Uterus (tissue), 3 donors: ENCODE measurements at regions not wholly inside any gene's neighbourhood (a gene's known extent, or its start where the extent isn't known, plus 50 kb on each side); places are given as distances from the start of the nearest gene placed in this dataset.

Experiments used
- DNase-seq, 2 donors: peaks; one replicate each; pipeline ENCODE4 v3.0.0-alpha.2; 2019 to 2020
- H3K27ac ChIP-seq, 2 donors: fragments of 200-600 bp; sonication (generic); 1 replicate in 1 of 2; 2 replicates in 1 of 2; pipeline ENCODE4 v1.5.1; 2016 to 2018
- H3K27me3 ChIP-seq, 2 donors: fragments of 200-600 bp; sonication (generic); one replicate each; pipeline ENCODE4 v1.5.1; 2018 to 2019; ENCODE audit warnings: control low read depth in 1 of 2
- H3K36me3 ChIP-seq, 2 donors: fragments of 200-600 bp; sonication (generic); one replicate each; pipeline ENCODE4 v1.5.1; 2019; ENCODE audit warnings: control low read depth in 1 of 2
- H3K4me1 ChIP-seq, 2 donors: fragments of 200-600 bp; sonication (generic); one replicate each; pipeline ENCODE4 v1.5.1; 2018 to 2019; ENCODE audit warnings: control low read depth in 1 of 2
- H3K4me3 ChIP-seq, 2 donors: fragments of 200-600 bp; sonication (generic); 1 replicate in 1 of 2; 2 replicates in 1 of 2; pipeline ENCODE4 v1.5.1; 2018 to 2019; ENCODE audit warnings: mild to moderate bottlenecking in 1 of 2
- H3K9me3 ChIP-seq, 2 donors: fragments of 200-600 bp; sonication (generic); one replicate each; pipeline ENCODE4 v1.5.1; 2019; ENCODE audit warnings: control low read depth in 1 of 2
- CTCF ChIP-seq, 4 experiments: fragments of 200-600 bp in 2 of 4; fragments of 450-650 bp in 2 of 4; sonication (generic) in 2 of 4; IDR thresholded peaks; one replicate each; pipeline ENCODE4 v1.5.1; 2016 to 2019; ENCODE audit warnings: antibody characterized with exemption in 4 of 4, mild to moderate bottlenecking in 2 of 4, moderate library complexity in 1 of 4
- POLR2A ChIP-seq, 2 donors: fragments of 450-650 bp; IDR thresholded peaks; one replicate each; pipeline ENCODE4 v1.6.1; 2016; ENCODE audit warnings: antibody characterized with exemption in 2 of 2, mild to moderate bottlenecking in 1 of 2, moderate library complexity in 1 of 2
- intact Hi-C: fragments of 100-400 bp; cut with DNase I; formaldehyde crosslinking; loops from one replicate; pipeline ENCODE4 v1.15.1; 2023; ENCODE audit warnings: low total_unique reads
- donor health status: DM: yes; HTN: yes; CAD: no.

GRCh38 chrX:7219153-7219705 is 71.3 kb upstream of the PUDP start:
- TF ChIP-seq CTCF (IDR thresholded peaks at IDR 0.05), result no peak
- TF ChIP-seq POLR2A (IDR thresholded peaks at IDR 0.05), result no peak
- Histone ChIP-seq H3K4me1 (no peaks in the 10 kb centered on the region), H3K27me3 (no peaks in the 10 kb centered on the region), H3K27ac (no peak overlapping the region), H3K36me3 (no peaks in the 10 kb centered on the region), H3K4me3 (no peak overlapping the region), H3K9me3 (no peaks in the 10 kb centered on the region)
- no peak for DNase-seq
- intact Hi-C loops, result no loop called here

- Histone ChIP-seq H3K36me3 (no peaks in the 10 kb centered on the region), H3K4me1 (no peaks in the 10 kb centered on the region), H3K9me3 (no peaks in the 10 kb centered on the region), H3K4me3 (no peak overlapping the region), H3K27ac (no peak overlapping the region), H3K27me3 (no peaks in the 10 kb centered on the region)
- TF ChIP-seq CTCF (IDR thresholded peaks at IDR 0.05), result no peak
- no peak for TF ChIP-seq POLR2A (IDR thresholded peaks at IDR 0.05)
- no peak for DNase-seq
- intact Hi-C loops, result no loop called here
These were observed 70.6 kb upstream of the PUDP start for GRCh38 chrX:7218321-7219152.

- intact Hi-C loops, result no loop called here
- TF ChIP-seq POLR2A (IDR thresholded peaks at IDR 0.05), result no peak
- no peak for TF ChIP-seq CTCF (IDR thresholded peaks at IDR 0.05)
- no peaks in the 10 kb centered on the region for H3K4me1 ChIP-seq
These were observed 69.1 kb upstream of the PUDP start for GRCh38 chrX:7216981-7217587.

GRCh38 chrX:7215842-7216241 is 67.9 kb upstream of the PUDP start:
- intact Hi-C loops, result no loop called here
- TF ChIP-seq POLR2A (IDR thresholded peaks at IDR 0.05) (no peak), CTCF (IDR thresholded peaks at IDR 0.05) (no peak)
- DNase-seq, result no peak
- Histone ChIP-seq H3K4me1 (no peaks in the 10 kb centered on the region), H3K4me3 (no peak overlapping the region), H3K27ac (no peak overlapping the region), H3K36me3 (no peaks in the 10 kb centered on the region), H3K9me3 (no peaks in the 10 kb centered on the region), H3K27me3 (no peaks in the 10 kb centered on the region)

More at GRCh38 chrX:7216981-7217587, 69.1 kb upstream of the PUDP start:
- no peak overlapping the region for H3K27ac ChIP-seq
- H3K9me3 ChIP-seq, result no peaks in the 10 kb centered on the region
- no peak overlapping the region for H3K4me3 ChIP-seq
- H3K27me3 ChIP-seq, result no peaks in the 10 kb centered on the region
- H3K36me3 ChIP-seq, result no peaks in the 10 kb centered on the region
- no peak for DNase-seq

- no peak overlapping the region for H3K4me3 ChIP-seq
- TF ChIP-seq POLR2A (IDR thresholded peaks at IDR 0.05) (no peak), CTCF (IDR thresholded peaks at IDR 0.05) (no peak)
- no peaks in the 10 kb centered on the region for H3K4me1 ChIP-seq
- no peaks in the 10 kb centered on the region for H3K27me3 ChIP-seq
- H3K36me3 ChIP-seq, result no peaks in the 10 kb centered on the region
- intact Hi-C loops, result no loop called here
- no peaks in the 10 kb centered on the region for H3K9me3 ChIP-seq
- no peak for DNase-seq
- no peak overlapping the region for H3K27ac ChIP-seq
These were observed 66.3 kb upstream of the PUDP start for GRCh38 chrX:7214251-7214650.
